DMS53 (cell line): ENCODE measurements at regions not wholly inside any gene's neighbourhood (a gene's known extent, or its start where the extent isn't known, plus 50 kb on each side); places are given as distances from the start of the nearest gene placed in this dataset.

Source experiments
- DNase-seq: peaks from one replicate; lab custom pipeline; 2025; lab: John Stamatoyannopoulos, UW

GRCh38 chr2:176813156-176813555 is 399.4 kb upstream of the HNRNPA3 start:
- no peak for DNase-seq

DNA sequence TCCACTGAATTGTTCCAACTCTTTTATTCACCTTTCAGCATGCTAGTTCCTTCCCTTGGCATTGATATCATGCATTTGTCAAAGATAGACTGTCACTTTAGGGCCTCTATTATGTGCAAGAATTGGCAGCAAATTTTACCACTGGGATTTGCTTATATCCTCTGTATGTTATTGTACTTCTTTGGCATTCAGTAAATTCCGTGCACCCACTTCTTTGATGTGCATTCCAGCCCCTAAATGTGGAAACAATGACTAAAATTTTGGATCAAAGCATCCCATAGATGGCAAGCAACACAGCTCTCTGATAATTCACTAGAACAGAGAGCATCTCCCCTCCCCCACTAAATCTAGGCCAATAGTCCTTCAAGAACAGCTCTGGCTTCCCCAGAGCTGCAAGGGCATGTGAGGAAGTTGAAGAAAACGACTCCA is 399.0 kb upstream of the HNRNPA3 start:
- DNase-seq: peak; percentile 47

GRCh38 chr2:176814274-176814673 is 398.3 kb upstream of the HNRNPA3 start:
- DNase-seq: peak; percentile 66

DNA sequence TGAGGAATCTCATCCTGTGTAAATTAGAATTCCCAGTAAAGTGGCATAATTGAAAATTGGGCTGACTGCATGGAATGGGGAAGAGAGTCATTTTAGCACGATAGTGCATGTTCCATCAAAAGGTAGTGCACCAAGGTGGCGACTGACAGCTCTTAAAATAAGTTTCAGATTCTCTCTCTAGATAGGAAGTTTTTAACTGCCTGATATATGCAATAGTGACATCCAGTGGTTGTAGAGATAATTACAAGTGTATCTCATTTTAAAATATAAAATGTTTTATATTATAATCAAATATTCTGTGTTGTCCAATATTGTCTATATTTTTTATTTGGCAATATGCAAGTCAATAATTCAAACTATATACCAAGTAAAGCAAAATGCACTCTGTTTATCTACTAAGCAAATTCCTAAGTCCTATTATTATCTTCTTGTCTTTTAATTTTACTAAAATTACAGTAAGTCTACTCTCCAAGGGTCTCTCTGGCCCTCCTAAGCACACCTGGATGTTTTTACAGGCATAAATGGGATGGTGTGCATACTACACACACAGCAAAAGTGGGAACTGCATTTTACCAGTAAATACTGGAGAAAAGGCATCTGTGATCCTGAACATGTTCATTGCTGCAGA is 397.7 kb upstream of the HNRNPA3 start:
- peak; percentile 80 for DNase-seq

- peak; percentile 54 for DNase-seq
Observed at GRCh38 chr2:176817061-176817565, 395.5 kb upstream of the HNRNPA3 start.

GRCh38 chr2:176818076-176818475 is 394.5 kb upstream of the HNRNPA3 start:
- DNase-seq: no peak

- DNase-seq: no peak
Observed at GRCh38 chr2:176818617-176819016, 394.0 kb upstream of the HNRNPA3 start.

DNA sequence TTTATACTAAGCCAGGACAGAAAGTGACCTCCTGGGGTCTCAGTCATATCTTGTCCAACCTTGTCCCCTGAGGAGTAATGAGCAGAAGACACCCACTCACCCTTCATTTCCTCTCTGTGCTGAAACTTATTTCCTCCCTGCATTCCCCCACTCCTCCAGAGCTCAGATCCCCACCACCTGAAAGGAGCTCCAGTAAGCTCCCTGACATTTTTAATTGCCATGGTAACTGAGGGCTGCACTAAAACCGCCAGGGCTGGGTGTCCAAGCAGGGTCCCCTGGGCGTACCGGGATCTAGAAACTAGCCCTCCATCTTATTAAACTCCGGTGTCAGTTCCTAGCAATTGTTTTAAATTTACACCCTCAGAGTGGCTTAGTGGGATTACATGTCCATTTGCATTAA is 393.3 kb upstream of the HNRNPA3 start:
- no peak for DNase-seq

GRCh38 chr2:176820371-176820932 is 392.1 kb upstream of the HNRNPA3 start:
- no peak for DNase-seq

DNA sequence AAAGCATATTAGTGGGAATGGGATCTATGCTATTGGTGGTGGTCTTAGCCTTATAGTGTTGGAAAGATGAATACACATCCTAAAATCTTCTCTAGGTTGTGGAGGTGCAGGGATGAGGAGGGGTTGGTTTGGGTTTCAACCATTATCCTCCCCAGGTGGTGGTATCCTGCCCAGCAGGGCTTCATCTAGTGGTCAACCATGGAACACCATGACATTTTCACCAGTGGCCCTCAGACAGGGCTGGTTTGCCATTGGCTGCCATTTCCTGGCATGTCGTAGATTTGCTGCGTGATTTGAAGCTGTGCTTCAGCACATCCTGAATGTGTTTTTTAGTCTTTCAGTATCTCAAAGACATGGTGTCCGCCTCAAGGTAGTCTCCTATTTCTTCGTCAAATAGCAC is 391.2 kb upstream of the HNRNPA3 start:
- peak; percentile 51 for DNase-seq

GRCh38 chr2:176822060-176822459 is 390.5 kb upstream of the HNRNPA3 start:
- no peak for DNase-seq

- no peak for DNase-seq
Observed at GRCh38 chr2:176826356-176826755, 386.2 kb upstream of the HNRNPA3 start.

GRCh38 chr2:176826984-176827668 is 385.5 kb upstream of the HNRNPA3 start:
- DNase-seq: no peak

- peak; percentile 62 for DNase-seq
Observed at GRCh38 chr2:176830362-176830761, 382.2 kb upstream of the HNRNPA3 start.

DNA sequence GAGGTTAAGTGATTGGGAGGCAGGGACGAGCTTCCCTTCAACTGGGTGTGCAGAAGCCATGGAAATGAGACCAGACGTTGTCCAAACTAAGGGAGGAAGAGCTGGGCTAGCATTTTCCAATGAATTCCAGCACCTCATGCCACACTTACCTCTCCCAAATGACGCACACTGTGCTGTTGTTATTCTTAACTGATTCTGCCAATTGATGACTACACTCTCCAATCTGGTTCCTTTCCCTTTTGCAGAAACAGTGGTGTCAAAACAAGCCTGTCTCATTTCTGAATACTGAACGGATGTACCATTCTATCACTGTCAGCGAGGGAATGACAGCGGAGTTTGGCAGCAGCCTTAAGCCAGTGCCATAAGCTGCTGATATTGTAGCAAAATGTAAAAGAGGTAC is 380.5 kb upstream of the HNRNPA3 start:
- DNase-seq: no peak

GRCh38 chr2:176833671-176834070 is 378.9 kb upstream of the HNRNPA3 start:
- no peak for DNase-seq

- no peak for DNase-seq
Observed at GRCh38 chr2:176834226-176834625, 378.4 kb upstream of the HNRNPA3 start.

- no peak for DNase-seq
Observed at GRCh38 chr2:176843208-176843607, 369.4 kb upstream of the HNRNPA3 start.

- no peak for DNase-seq
Observed at GRCh38 chr2:176844461-176844860, 368.1 kb upstream of the HNRNPA3 start.

DNA sequence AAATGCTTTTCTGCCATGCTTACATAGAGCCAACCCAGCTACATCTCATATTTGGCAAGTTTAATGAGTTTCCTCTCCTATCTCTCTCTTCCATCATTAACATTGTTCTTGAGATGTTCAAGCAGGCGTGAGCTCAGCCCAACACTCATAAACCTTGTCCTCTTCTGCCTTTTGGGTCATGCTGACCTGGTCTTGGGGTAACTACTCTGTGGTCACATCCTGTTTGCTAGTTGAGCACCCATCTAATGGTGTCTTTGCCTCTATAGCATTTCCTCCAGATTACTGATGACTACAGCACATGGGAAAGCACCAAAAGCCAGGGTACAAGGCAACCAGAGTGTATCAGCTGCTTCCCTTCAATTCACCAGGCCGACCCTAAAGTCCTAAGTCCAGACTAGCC is 366.9 kb upstream of the HNRNPA3 start:
- DNase-seq: no peak

DNA sequence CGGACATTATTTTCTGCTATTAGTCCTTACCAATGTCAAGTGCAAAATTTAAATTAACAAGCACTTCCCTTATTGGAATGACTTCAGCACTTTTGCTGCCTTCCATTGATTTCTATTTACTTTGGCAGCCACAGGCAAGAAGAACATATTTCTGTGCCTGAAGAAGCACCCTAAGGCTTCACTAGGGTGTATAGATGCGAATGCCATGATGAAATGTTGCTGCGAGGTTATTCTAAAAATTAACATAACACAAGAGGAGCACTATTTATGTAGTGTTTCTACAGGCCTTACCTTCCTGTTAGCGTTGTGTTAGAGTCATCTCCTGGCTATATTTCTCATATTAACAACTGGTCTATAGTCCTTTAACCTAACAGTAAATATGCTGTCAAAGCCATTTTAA is 365.0 kb upstream of the HNRNPA3 start:
- no peak for DNase-seq

DNA sequence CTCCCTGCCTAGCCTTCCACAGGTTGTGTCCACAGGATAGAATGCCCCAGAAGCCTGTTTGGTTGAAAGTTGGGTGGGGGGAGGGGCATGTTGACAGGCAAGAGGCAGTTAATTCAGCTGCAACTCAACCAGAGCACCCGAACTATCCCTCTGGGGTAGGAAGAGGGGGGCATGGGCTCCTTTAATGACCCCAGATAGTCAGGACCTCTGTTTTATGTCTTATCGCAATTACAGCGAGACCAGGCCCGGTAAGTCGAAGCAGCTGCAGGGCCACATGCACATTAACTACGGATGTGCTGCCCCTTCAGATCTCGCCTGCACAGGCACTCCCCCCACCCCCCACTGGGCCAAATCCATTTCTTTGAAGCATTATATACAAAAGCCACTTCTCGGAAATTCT is 363.8 kb upstream of the HNRNPA3 start:
- DNase-seq: no peak

DNA sequence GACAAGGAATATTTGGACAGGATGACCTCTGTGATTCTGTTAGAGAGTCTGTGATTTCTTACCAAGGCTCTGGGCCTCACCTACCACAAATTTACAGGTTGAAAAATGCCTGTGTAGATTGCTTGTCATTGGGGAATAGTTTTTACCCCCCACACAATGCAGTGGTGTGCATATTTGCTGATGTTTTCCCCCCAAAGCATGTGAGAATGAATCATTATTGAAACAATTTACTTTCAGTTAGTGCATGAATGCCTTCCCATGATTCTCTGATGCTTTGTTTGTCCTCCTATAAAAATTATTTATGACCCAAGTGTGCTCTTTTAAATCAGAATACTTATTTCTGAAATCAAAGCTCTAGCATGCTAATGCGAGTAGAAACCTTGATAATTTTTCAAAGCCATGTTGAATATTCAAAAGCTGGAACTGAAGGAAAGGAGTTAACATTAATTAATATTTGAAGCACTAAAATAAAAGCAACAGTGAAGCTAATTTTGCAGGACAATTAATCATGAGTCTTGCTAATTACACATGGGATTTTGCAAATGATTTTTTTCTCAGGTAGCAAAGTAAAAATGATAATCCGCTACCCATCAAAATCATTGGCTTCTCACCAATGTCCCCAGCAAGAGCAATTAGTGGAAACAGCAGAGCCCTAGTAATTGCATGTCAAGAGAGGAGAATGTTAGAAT is 361.2 kb upstream of the HNRNPA3 start:
- peak; percentile 24 for DNase-seq
